M059J (cell line): ENCODE measurements at regions not wholly inside any gene's neighbourhood (a gene's known extent, or its start where the extent isn't known, plus 50 kb on each side); places are given as distances from the start of the nearest gene placed in this dataset.

ENCODE experiments used
- DNase-seq: peaks from one replicate; pipeline ENCODE4 v3.0.0-alpha.2; 2012; ENCODE audit warnings: low read depth

GRCh38 chr4:152269448-152270191, 266.3 kb downstream of the FBXW7 start:
- DNase-seq = no peak

- no peak for DNase-seq
Measured at GRCh38 chr4:152267811-152268210, 268.1 kb downstream of the FBXW7 start.

GRCh38 chr4:152266831-152267480, 268.9 kb downstream of the FBXW7 start:
- DNase-seq = no peak

GRCh38 chr4:152265149-152265621, 270.7 kb downstream of the FBXW7 start:
- peak; percentile 95 for DNase-seq

GRCh38 chr4:152264106-152264505, 271.8 kb downstream of the FBXW7 start:
- no peak for DNase-seq

- peak; percentile 84 for DNase-seq
Measured at GRCh38 chr4:152259866-152260265, 276.0 kb downstream of the FBXW7 start.

GRCh38 chr4:152258804-152259708, 276.8 kb downstream of the FBXW7 start:
- peak; percentile 85 for DNase-seq

- no peak for DNase-seq
Measured at GRCh38 chr4:152258391-152258790, 277.5 kb downstream of the FBXW7 start.

GRCh38 chr4:152257601-152258066, 278.3 kb downstream of the FBXW7 start:
- DNase-seq = peak; percentile 48

- DNase-seq = no peak
Measured at GRCh38 chr4:152256996-152257395, 278.9 kb downstream of the FBXW7 start.

GRCh38 chr4:152255437-152255836, 280.5 kb downstream of the FBXW7 start:
- peak; percentile 63 for DNase-seq

- DNase-seq = no peak
Measured at GRCh38 chr4:152248347-152248746, 287.5 kb downstream of the FBXW7 start.

- DNase-seq = no peak
Measured at GRCh38 chr4:152247271-152247975, 288.5 kb downstream of the FBXW7 start.

GRCh38 chr4:152246659-152247058, 289.2 kb downstream of the FBXW7 start:
- no peak for DNase-seq

- no peak for DNase-seq
Measured at GRCh38 chr4:152245680-152246079, 290.2 kb downstream of the FBXW7 start.

- DNase-seq = no peak
Measured at GRCh38 chr4:152244659-152245058, 291.2 kb downstream of the FBXW7 start.

GRCh38 chr4:152243896-152244595, 291.8 kb downstream of the FBXW7 start:
- DNase-seq = peak; percentile 18

- DNase-seq = no peak
Measured at GRCh38 chr4:152243206-152243605, 292.7 kb downstream of the FBXW7 start.

GRCh38 chr4:152240232-152240631, 295.7 kb downstream of the FBXW7 start:
- DNase-seq = no peak

- no peak for DNase-seq
Measured at GRCh38 chr4:152239216-152239615, 296.7 kb downstream of the FBXW7 start.

- no peak for DNase-seq
Measured at GRCh38 chr4:152236519-152237056, 299.3 kb downstream of the FBXW7 start.
